Keratinocyte (primary cell): ENCODE measurements at regions not wholly inside any gene's neighbourhood (a gene's known extent, or its start where the extent isn't known, plus 50 kb on each side); places are given as distances from the start of the nearest gene placed in this dataset.

Experiments
- DNase-seq: peaks from one replicate; pipeline ENCODE4 v3.0.0-alpha.2; 2011; ENCODE audit warnings: low read depth, missing footprints, low spot score
- FAIRE-seq: peaks from 2 replicates; lab custom pipeline; 2011; peaks lifted over from hg19 to GRCh38; lab: Jason Lieb, UNC
- H2AFZ ChIP-seq: 2 replicates; pipeline ENCODE4 v1.6.0; 2012; ENCODE audit warnings: low read length, control low read depth, inconsistent platforms; ENCODE audit not compliant: control insufficient read depth
- H3K27ac ChIP-seq: 2 replicates; pipeline ENCODE4 v1.5.1; 2011; ENCODE audit warnings: low read length; ENCODE audit not compliant: control insufficient read depth, insufficient read depth
- H3K27me3 ChIP-seq: 3 replicates; pipeline ENCODE4 v1.6.0; 2011; ENCODE audit warnings: low read length; ENCODE audit not compliant: control insufficient read depth, insufficient read depth; ENCODE audit errors: extremely low read depth
- H3K36me3 ChIP-seq, 2 experiments: 2 replicates in 1 of 2; 3 replicates in 1 of 2; pipeline ENCODE4 v1.5.1; 2011; ENCODE audit warnings: low read length in 2 of 2, mild to moderate bottlenecking in 1 of 2; ENCODE audit not compliant: control insufficient read depth in 2 of 2, insufficient read depth in 2 of 2; ENCODE audit errors: extremely low read depth in 1 of 2
- H3K4me1 ChIP-seq: 3 replicates; pipeline ENCODE4 v1.5.1; 2011; ENCODE audit warnings: low read length; ENCODE audit not compliant: control insufficient read depth, insufficient read depth; ENCODE audit errors: extremely low read depth
- H3K4me2 ChIP-seq: 3 replicates; pipeline ENCODE4 v1.6.0; 2011; ENCODE audit warnings: low read depth, low read length; ENCODE audit not compliant: control insufficient read depth, insufficient read depth; ENCODE audit errors: extremely low read depth
- H3K4me3 ChIP-seq, 3 experiments: fragments of 200-600 bp in 1 of 3; sonication (generic) in 1 of 3; 2 replicates in 2 of 3; 3 replicates in 1 of 3; pipeline ENCODE4 v1.5.1; 2011 to 2016; ENCODE audit warnings: low read length in 3 of 3, mild to moderate bottlenecking in 3 of 3, control low read depth in 2 of 3, inconsistent platforms in 1 of 3, low read depth in 1 of 3, mixed read lengths in 1 of 3, mixed run types in 1 of 3, moderate library complexity in 1 of 3; ENCODE audit not compliant: control insufficient read depth in 2 of 3, insufficient read depth in 2 of 3; ENCODE audit errors: extremely low read depth in 1 of 3
- H3K79me2 ChIP-seq: 2 replicates; pipeline ENCODE4 v1.6.0; 2012; ENCODE audit warnings: low read length; ENCODE audit not compliant: control insufficient read depth, insufficient read depth
- H3K9ac ChIP-seq: 3 replicates; pipeline ENCODE4 v1.6.0; 2011; ENCODE audit warnings: low read length; ENCODE audit not compliant: control insufficient read depth, insufficient read depth; ENCODE audit errors: extremely low read depth
- H3K9me1 ChIP-seq: 3 replicates; pipeline ENCODE4 v1.6.0; 2011; ENCODE audit warnings: low read length; ENCODE audit not compliant: control insufficient read depth, insufficient read depth; ENCODE audit errors: extremely low read depth
- H3K9me3 ChIP-seq: 2 replicates; pipeline ENCODE4 v1.5.1; 2012; ENCODE audit warnings: low read depth, low read length; ENCODE audit not compliant: control insufficient read depth
- H4K20me1 ChIP-seq: 3 replicates; pipeline ENCODE4 v1.6.0; 2011; ENCODE audit warnings: low read length; ENCODE audit not compliant: control insufficient read depth, insufficient read depth; ENCODE audit errors: extremely low read depth
- CTCF ChIP-seq, 3 experiments: IDR thresholded peaks in 1 of 3; conservative IDR thresholded peaks in 1 of 3; optimal IDR thresholded peaks in 1 of 3; 2 replicates in 2 of 3; 3 replicates in 1 of 3; pipeline versions ENCODE3 to v1.5.1; 2011; ENCODE audit warnings: low read length in 3 of 3, mild to moderate bottlenecking in 3 of 3, moderate library complexity in 2 of 3, control low read depth in 1 of 3, inconsistent platforms in 1 of 3; ENCODE audit not compliant: insufficient read depth in 2 of 3; ENCODE audit errors: extremely low read depth in 1 of 3
- EZH2 ChIP-seq: IDR thresholded peaks from one replicate; pipeline ENCODE4 v1.6.1; 2012; ENCODE audit warnings: inconsistent platforms, mild to moderate bottlenecking, low read length, moderate library complexity
- dilution Hi-C: fragments of 300-500 bp; cut with MboI; formaldehyde crosslinking; loops from one replicate; pipeline ENCODE4 v1.7.0; 2020; ENCODE audit warnings: low sequenced_read_pairs; ENCODE audit not compliant: extremely low pct_ligation_motif_present

GRCh38 chr21:15651172-15651571, 78.6 kb upstream of the USP25 start:
- no peak overlapping the region for H2AFZ ChIP-seq
- H3K4me3 ChIP-seq, result no peak overlapping the region
- no peaks in the 10 kb centered on the region for H3K4me1 ChIP-seq
- DNase-seq (no peak), FAIRE-seq (no peak)
- dilution Hi-C loops, result no loop called here
- H3K4me2 ChIP-seq, result no peak overlapping the region
- no peak overlapping the region for H3K27ac ChIP-seq
- TF ChIP-seq EZH2 (no peak), CTCF (optimal IDR thresholded peaks at IDR 0.05 in 1 of 3, IDR thresholded peaks at IDR 0.05 in 1 of 3, conservative IDR thresholded peaks at IDR 0.05 in 1 of 3; ENCODE audit: extremely low read depth in 1 of 3, insufficient read depth in 2 of 3, low read length in 3 of 3) (no peak)
- no peaks in the 10 kb centered on the region for H3K36me3 ChIP-seq
- H3K9me1 ChIP-seq, result no peaks in the 10 kb centered on the region
- no peak overlapping the region for H3K9ac ChIP-seq
- H4K20me1 ChIP-seq, result no peaks in the 10 kb centered on the region
- H3K9me3 ChIP-seq, result no peaks in the 10 kb centered on the region
- no peaks in the 10 kb centered on the region for H3K27me3 ChIP-seq
- no peaks in the 10 kb centered on the region for H3K79me2 ChIP-seq

- no peak overlapping the region for H2AFZ ChIP-seq
- H3K9me1 ChIP-seq, result no peaks in the 10 kb centered on the region
- no peaks in the 10 kb centered on the region for H3K79me2 ChIP-seq
- H3K4me3 ChIP-seq, result no peak overlapping the region
- FAIRE-seq (no peak), DNase-seq (no peak)
- TF ChIP-seq CTCF (optimal IDR thresholded peaks at IDR 0.05 in 1 of 3, IDR thresholded peaks at IDR 0.05 in 1 of 3, conservative IDR thresholded peaks at IDR 0.05 in 1 of 3; ENCODE audit: extremely low read depth in 1 of 3, insufficient read depth in 2 of 3, low read length in 3 of 3), result no peak
- no peak for TF ChIP-seq EZH2
- no peaks in the 10 kb centered on the region for H3K9me3 ChIP-seq
- H3K36me3 ChIP-seq, result no peaks in the 10 kb centered on the region
- H3K27ac ChIP-seq, result no peak overlapping the region
- H3K4me2 ChIP-seq, result no peak overlapping the region
- H3K27me3 ChIP-seq, result no peaks in the 10 kb centered on the region
- no peaks in the 10 kb centered on the region for H4K20me1 ChIP-seq
- dilution Hi-C loops, result no loop called here
- no peaks in the 10 kb centered on the region for H3K4me1 ChIP-seq
- no peak overlapping the region for H3K9ac ChIP-seq
Measured at GRCh38 chr21:15653710-15654109, 76.1 kb upstream of the USP25 start.
